Prostate gland (tissue), 2 donors: ENCODE measurements at regions not wholly inside any gene's neighbourhood (a gene's known extent, or its start where the extent isn't known, plus 50 kb on each side); places are given as distances from the start of the nearest gene placed in this dataset.
"Not testable (repeated sequence)": the region's sequence is repeated elsewhere in the genome, so short reads cannot be mapped to it uniquely, and the experiment has no call there.

Experiments
- DNase-seq: peaks from one replicate; pipeline ENCODE4 v3.0.0-alpha.2; 2019; ENCODE audit warnings: low spot score
- H3K27ac ChIP-seq, 2 donors: fragments of 200-600 bp; sonication (generic); 2 replicates each; pipeline ENCODE4 v1.5.1; 2017 to 2019
- H3K27me3 ChIP-seq: fragments of 200-600 bp; sonication (generic); replicated peaks from 2 replicates; pipeline ENCODE4 v1.5.1; 2019; ENCODE audit not compliant: insufficient read depth
- H3K36me3 ChIP-seq, 2 donors: fragments of 200-600 bp; sonication (generic); 1 replicate in 1 of 2; 2 replicates in 1 of 2; pipeline versions ENCODE4 v1.5.1 to v1.8.1; 2017 to 2019
- H3K4me1 ChIP-seq: fragments of 200-600 bp; sonication (generic); replicated peaks from 2 replicates; pipeline ENCODE4 v1.5.1; 2019
- H3K4me3 ChIP-seq, 2 donors: fragments of 200-600 bp; sonication (generic); 2 replicates each; pipeline ENCODE4 v1.5.1; 2017 to 2019
- H3K9me3 ChIP-seq: fragments of 200-600 bp; sonication (generic); 2 replicates; pipeline ENCODE4 v1.5.1; 2017
- POLR2A ChIP-seq: fragments of 450-650 bp; IDR thresholded peaks from one replicate; pipeline ENCODE4 v1.6.1; 2016; ENCODE audit warnings: antibody characterized with exemption, mild to moderate bottlenecking
- POLR2AphosphoS5 ChIP-seq: sonication (generic); formaldehyde crosslinking; IDR thresholded peaks from one replicate; pipeline ENCODE4 v1.6.1; 2017; ENCODE audit warnings: antibody characterized with exemption
- WGBS: methylation state at CpG from one replicate; pipeline ENCODE4 v1.1.5; 2018; 5-methylcytosine and 5-hydroxymethylcytosine counted together
- intact Hi-C: fragments of 100-400 bp; cut with DNase I; formaldehyde crosslinking; loops from one replicate; pipeline ENCODE4 v1.14.2; 2022
- TF ChIP-seq, protein P1 (sequence below), 4 experiments: fragments of 200-600 bp in 2 of 4; fragments of 450-650 bp in 2 of 4; sonication (generic) in 2 of 4; IDR thresholded peaks; 1 replicate in 3 of 4; 2 replicates in 1 of 4; pipeline ENCODE4 v1.5.1; 2016 to 2019; ENCODE audit warnings: antibody characterized with exemption in 4 of 4, mild to moderate bottlenecking in 2 of 4, moderate library complexity in 2 of 4

DNA sequence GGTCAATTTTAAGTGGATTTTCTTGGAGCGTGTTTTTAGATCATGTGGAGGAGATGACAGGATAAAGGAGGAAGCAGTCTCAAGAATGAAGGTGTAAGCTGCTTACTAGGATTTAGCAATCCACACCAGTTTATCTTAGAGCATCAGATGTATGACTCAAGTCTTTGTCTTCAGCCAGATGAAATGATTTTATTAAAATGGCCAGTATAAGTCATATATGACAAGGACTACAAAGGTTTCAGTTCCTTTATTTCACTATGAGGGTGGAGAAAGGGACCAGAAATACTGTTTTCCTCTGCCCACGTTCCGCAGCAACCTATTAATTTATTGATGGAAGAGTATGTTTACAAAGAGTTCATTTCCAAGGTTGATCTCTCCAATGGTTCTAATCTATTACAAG is 970.5 kb upstream of the SLC39A10 start:
- Histone ChIP-seq H3K4me3 (no peak overlapping the region), H3K4me1 (no peaks in the 10 kb centered on the region), H3K27me3 (no peaks in the 10 kb centered on the region), H3K27ac (no peak overlapping the region), H3K36me3 (no peaks in the 10 kb centered on the region), H3K9me3 (no peaks in the 10 kb centered on the region)
- TF ChIP-seq, protein P1, sequence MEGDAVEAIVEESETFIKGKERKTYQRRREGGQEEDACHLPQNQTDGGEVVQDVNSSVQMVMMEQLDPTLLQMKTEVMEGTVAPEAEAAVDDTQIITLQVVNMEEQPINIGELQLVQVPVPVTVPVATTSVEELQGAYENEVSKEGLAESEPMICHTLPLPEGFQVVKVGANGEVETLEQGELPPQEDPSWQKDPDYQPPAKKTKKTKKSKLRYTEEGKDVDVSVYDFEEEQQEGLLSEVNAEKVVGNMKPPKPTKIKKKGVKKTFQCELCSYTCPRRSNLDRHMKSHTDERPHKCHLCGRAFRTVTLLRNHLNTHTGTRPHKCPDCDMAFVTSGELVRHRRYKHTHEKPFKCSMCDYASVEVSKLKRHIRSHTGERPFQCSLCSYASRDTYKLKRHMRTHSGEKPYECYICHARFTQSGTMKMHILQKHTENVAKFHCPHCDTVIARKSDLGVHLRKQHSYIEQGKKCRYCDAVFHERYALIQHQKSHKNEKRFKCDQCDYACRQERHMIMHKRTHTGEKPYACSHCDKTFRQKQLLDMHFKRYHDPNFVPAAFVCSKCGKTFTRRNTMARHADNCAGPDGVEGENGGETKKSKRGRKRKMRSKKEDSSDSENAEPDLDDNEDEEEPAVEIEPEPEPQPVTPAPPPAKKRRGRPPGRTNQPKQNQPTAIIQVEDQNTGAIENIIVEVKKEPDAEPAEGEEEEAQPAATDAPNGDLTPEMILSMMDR (IDR thresholded peaks at IDR 0.05) = no peak
- TF ChIP-seq POLR2A (no peak), POLR2AphosphoS5 (no peak)
- intact Hi-C loops = no loop called here
- no peak for DNase-seq
- WGBS = 61% methylated on average over 3 of the region's 3 CpGs

DNA sequence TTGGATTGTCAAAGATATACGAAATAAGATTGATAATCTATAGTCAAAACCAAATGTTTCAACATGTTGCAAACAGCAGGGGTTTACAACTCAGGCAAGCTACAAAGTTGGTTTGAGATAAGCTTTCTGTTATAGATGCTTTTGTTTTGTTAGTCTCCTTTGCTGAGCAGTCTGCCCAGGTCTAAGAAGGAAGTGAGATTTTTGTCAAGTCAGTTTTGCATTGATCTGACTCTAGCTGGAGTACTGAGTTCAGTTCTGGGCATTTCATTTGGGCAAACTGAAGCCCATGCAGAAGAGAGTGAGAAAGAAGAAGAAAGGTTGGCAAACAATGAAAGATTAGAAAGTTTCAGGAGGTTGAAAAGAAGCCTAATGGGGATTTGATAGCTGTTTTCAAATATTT is 983.0 kb upstream of the SLC39A10 start:
- H3K9me3 ChIP-seq = no peaks in the 10 kb centered on the region
- TF ChIP-seq POLR2AphosphoS5 (no peak), POLR2A (no peak)
- TF ChIP-seq, protein P1 (IDR thresholded peaks at IDR 0.05) = no peak
- H3K4me3 ChIP-seq = no peak overlapping the region
- intact Hi-C loops = no loop called here
- WGBS = 73% methylated on average over 1 of the region's 1 CpG
- H3K4me1 ChIP-seq = no peaks in the 10 kb centered on the region
- no peak overlapping the region for H3K27ac ChIP-seq
- H3K36me3 ChIP-seq = no peaks in the 10 kb centered on the region
- no peak for DNase-seq
- H3K27me3 ChIP-seq = no peaks in the 10 kb centered on the region

DNA sequence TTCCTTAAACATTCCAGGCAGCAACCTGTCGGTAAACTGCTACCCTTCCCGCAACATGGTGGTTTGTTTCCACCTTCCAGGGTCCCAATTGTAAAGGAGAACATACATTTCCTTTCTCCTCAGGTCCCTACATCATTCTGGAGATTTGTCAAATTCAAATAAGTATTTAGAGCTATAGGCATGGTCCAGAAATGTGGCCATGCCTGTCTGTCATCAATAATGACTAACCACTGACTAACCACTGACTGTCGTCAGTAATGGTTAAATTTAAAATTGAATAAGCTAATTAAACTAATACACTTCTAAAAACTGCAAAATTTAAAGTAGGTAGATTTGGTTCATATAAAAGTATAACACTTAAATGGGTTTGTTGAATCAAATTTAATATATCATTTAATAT is 984.0 kb upstream of the SLC39A10 start:
- 92% methylated on average over 3 of the region's 3 CpGs for WGBS
- intact Hi-C loops = no loop called here
- H3K36me3 ChIP-seq = no peaks in the 10 kb centered on the region
- no peaks in the 10 kb centered on the region for H3K9me3 ChIP-seq
- no peaks in the 10 kb centered on the region for H3K27me3 ChIP-seq
- no peak overlapping the region for H3K27ac ChIP-seq
- no peaks in the 10 kb centered on the region for H3K4me1 ChIP-seq
- no peak overlapping the region for H3K4me3 ChIP-seq
- no peak for DNase-seq
- TF ChIP-seq POLR2AphosphoS5 = no peak
- no peak for TF ChIP-seq POLR2A
- TF ChIP-seq, protein P1 (IDR thresholded peaks at IDR 0.05) = no peak

DNA sequence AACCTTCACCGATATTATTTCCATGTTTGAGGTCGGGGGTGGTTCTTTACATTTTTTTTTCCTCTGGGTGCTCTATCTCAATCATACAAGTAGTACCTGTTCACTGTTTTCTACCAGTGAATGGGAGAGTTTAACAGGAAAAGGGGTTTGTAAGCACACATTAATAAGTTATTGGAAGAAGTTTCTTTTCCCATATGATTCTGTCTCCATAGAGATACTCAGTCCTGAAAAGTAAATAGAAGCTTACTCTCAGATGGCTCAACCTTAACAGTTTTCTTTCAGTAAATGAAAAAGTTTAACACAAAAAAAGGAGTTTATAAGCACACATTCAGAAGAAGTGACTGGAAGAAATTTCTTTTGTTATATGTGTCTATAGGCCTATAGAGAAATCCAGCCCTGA is 995.6 kb upstream of the SLC39A10 start:
- TF ChIP-seq, protein P1 (IDR thresholded peaks at IDR 0.05) = no peak
- no peak for TF ChIP-seq POLR2AphosphoS5
- TF ChIP-seq POLR2A = no peak
- H3K9me3 ChIP-seq = no peaks in the 10 kb centered on the region
- no peak for DNase-seq
- no peaks in the 10 kb centered on the region for H3K4me1 ChIP-seq
- no peak overlapping the region for H3K27ac ChIP-seq
- 95% methylated on average over 2 of the region's 2 CpGs for WGBS
- intact Hi-C loops = no loop called here
- no peaks in the 10 kb centered on the region for H3K27me3 ChIP-seq
- no peak overlapping the region for H3K4me3 ChIP-seq
- H3K36me3 ChIP-seq = no peaks in the 10 kb centered on the region

DNA sequence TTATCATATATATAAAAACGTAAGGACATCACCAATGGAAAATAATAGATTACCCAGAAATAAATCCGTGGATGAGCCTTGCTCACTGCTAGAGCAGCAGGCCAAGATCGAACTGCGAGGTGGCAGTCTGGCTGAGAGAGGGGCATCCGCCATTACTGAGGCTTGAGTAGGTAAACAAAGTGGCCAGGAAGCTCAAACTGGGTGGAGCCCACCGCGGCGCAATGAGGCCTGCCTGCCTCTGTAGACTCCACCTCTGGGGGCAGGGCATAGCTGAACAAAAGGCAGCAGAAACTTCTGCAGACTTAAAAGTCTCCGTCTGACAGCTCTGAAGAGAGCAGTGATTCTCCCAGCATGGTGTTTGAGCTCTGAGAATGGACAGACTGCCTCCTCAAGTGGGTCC is 1018.0 kb upstream of the SLC39A10 start:
- H3K36me3 ChIP-seq, H3K9me3 ChIP-seq, H3K4me3 ChIP-seq, H3K27me3 ChIP-seq, intact Hi-C loops, DNase-seq, H3K4me1 ChIP-seq: not testable (repeated sequence)
- H3K27ac ChIP-seq = peak overlapping the region in 1 of 2 donors; percentile 41
- 88% methylated on average over 9 of the region's 9 CpGs for WGBS
